ENCODE measurements at regions not wholly inside any gene's neighbourhood (a gene's known extent, or its start where the extent isn't known, plus 50 kb on each side); places are given as distances from the start of the nearest gene placed in this dataset.

- H3K79me2 ChIP-seq (ENCODE audit: insufficient read depth) = no peaks in the 10 kb centered on the region
- H3K4me2 ChIP-seq = no peak overlapping the region
- H3K27me3 ChIP-seq (ENCODE audit: insufficient read depth) = no peaks in the 10 kb centered on the region; the same call in 1 of the 2 replicates
- no peaks in the 10 kb centered on the region for H3K9me2 ChIP-seq
- no peaks in the 10 kb centered on the region for H3K4me1 ChIP-seq (ENCODE audit: control insufficient read depth in 1 of 2, insufficient read depth in 2 of 2, low read depth in 1 of 2, low read length in 1 of 2)
- no peak overlapping the region for H3K4me3 ChIP-seq (ENCODE audit: low read depth in 2 of 2, low read length in 1 of 2)
- no peak for TF ChIP-seq TEAD4 (IDR thresholded peaks at IDR 0.05; ENCODE audit: borderline replicate concordance, insufficient read depth)
- no peak for TF ChIP-seq USF1 (IDR thresholded peaks at IDR 0.05; ENCODE audit: borderline replicate concordance, low read depth)
- no peak for TF ChIP-seq RXRA (IDR thresholded peaks at IDR 0.05; ENCODE audit: borderline replicate concordance, low read depth)
- no peak for TF ChIP-seq RCOR1 (IDR thresholded peaks at IDR 0.05; ENCODE audit: low read length)
- no peak for TF ChIP-seq USF2 (IDR thresholded peaks at IDR 0.05; ENCODE audit: borderline replicate concordance, low read depth, low read length)
- no peak for TF ChIP-seq ELF1 (IDR thresholded peaks at IDR 0.05)
- TF ChIP-seq NFIC (IDR thresholded peaks at IDR 0.05; ENCODE audit: borderline replicate concordance) = no peak
- no peak for TF ChIP-seq GABPA (IDR thresholded peaks at IDR 0.05; ENCODE audit: low read depth)
- ChIA-PET POLR2A (no interaction called here), CTCF (no interaction called here)
- no peak overlapping the region for H3K27ac ChIP-seq (ENCODE audit: low read depth in 2 of 2, low read length in 1 of 2)
- H2AFZ ChIP-seq (ENCODE audit: low read depth) = no peak overlapping the region
- H4K20me1 ChIP-seq (ENCODE audit: insufficient read depth) = no peaks in the 10 kb centered on the region
- WGBS (ENCODE audit: low lambda C conversion rate) = 46% methylated on average over 9 of the region's 9 CpGs
- H3K36me3 ChIP-seq (replicated peaks in 1 of 2; ENCODE audit: control insufficient read depth in 1 of 2, insufficient read depth in 2 of 2, low read length in 1 of 2) = no peaks in the 10 kb centered on the region
- H3K9ac ChIP-seq = no peak overlapping the region
- no peaks in the 10 kb centered on the region for H3F3A ChIP-seq (replicated peaks; ENCODE audit: insufficient read depth)
- no peak for DNase-seq
- no peaks in the 10 kb centered on the region for H3K9me3 ChIP-seq
Measured at GRCh38 chr5:173410459-173411233, 82.4 kb upstream of the STC2 start.

- Histone ChIP-seq H3K27ac (ENCODE audit: low read depth in 2 of 2, low read length in 1 of 2) (no peak overlapping the region), H3K79me2 (ENCODE audit: insufficient read depth) (no peaks in the 10 kb centered on the region), H3K9ac (no peak overlapping the region), H4K20me1 (ENCODE audit: insufficient read depth) (no peaks in the 10 kb centered on the region), H3K9me3 (no peaks in the 10 kb centered on the region), H3F3A (replicated peaks; ENCODE audit: insufficient read depth) (no peaks in the 10 kb centered on the region), H3K4me2 (no peak overlapping the region), H3K27me3 (ENCODE audit: insufficient read depth) (no peaks in the 10 kb centered on the region; the same call in 1 of the 2 replicates), H2AFZ (ENCODE audit: low read depth) (no peak overlapping the region), H3K9me2 (no peaks in the 10 kb centered on the region), H3K4me3 (ENCODE audit: low read depth in 2 of 2, low read length in 1 of 2) (no peak overlapping the region), H3K36me3 (replicated peaks in 1 of 2; ENCODE audit: control insufficient read depth in 1 of 2, insufficient read depth in 2 of 2, low read length in 1 of 2) (no peaks in the 10 kb centered on the region), H3K4me1 (ENCODE audit: control insufficient read depth in 1 of 2, insufficient read depth in 2 of 2, low read depth in 1 of 2, low read length in 1 of 2) (no peaks in the 10 kb centered on the region)
- DNase-seq = no peak
- POLR2A ChIA-PET = no interaction called here
- 40% methylated on average over 1 of the region's 1 CpG for WGBS (ENCODE audit: low lambda C conversion rate)
- CTCF ChIA-PET = interaction anchor here (0.7 kb wide), 1 partner anchor 184 kb away, joined by 3 read pairs; no protein-coding TSS in a partner anchor
- TF ChIP-seq IRF3 (IDR thresholded peaks at IDR 0.05; ENCODE audit: low read depth, low read length) (no peak), USF2 (IDR thresholded peaks at IDR 0.05; ENCODE audit: borderline replicate concordance, low read depth, low read length) (no peak), CHD2 (IDR thresholded peaks at IDR 0.05; ENCODE audit: low read length, partially characterized antibody) (no peak), FOXJ3 (CRISPR knock-in tag; IDR thresholded peaks at IDR 0.05) (no peak), USF1 (IDR thresholded peaks at IDR 0.05; ENCODE audit: borderline replicate concordance, low read depth) (no peak), SMC3 (IDR thresholded peaks at IDR 0.05; ENCODE audit: low read depth, low read length) (no peak), RAD21 (IDR thresholded peaks at IDR 0.05; ENCODE audit: low read length) (no peak), EP300 (IDR thresholded peaks at IDR 0.05; ENCODE audit: borderline replicate concordance in 1 of 2, low read depth in 1 of 2, low read length in 1 of 2) (no peak), MXI1 (IDR thresholded peaks at IDR 0.05; ENCODE audit: low read depth, low read length) (no peak), CTCF (IDR thresholded peaks at IDR 0.05) (no peak), NRF1 (IDR thresholded peaks at IDR 0.05; ENCODE audit: low read depth, low read length) (no peak), RFX5 (IDR thresholded peaks at IDR 0.05; ENCODE audit: low read length) (no peak), TEAD4 (IDR thresholded peaks at IDR 0.05; ENCODE audit: borderline replicate concordance, insufficient read depth) (no peak), FOXM1 (IDR thresholded peaks at IDR 0.05; ENCODE audit: low read depth) (no peak)
Measured at GRCh38 chr5:173408946-173409345, 80.7 kb upstream of the STC2 start.
